Mucosa of descending colon (tissue), 3 donors: ENCODE measurements at regions not wholly inside any gene's neighbourhood (a gene's known extent, or its start where the extent isn't known, plus 50 kb on each side); places are given as distances from the start of the nearest gene placed in this dataset.
A peak's percentile ranks its signal among the peaks of the same experiment; 100 is the strongest.
"Not testable (repeated sequence)": the region's sequence is repeated elsewhere in the genome, so short reads cannot be mapped to it uniquely, and the experiment has no call there.

Experiments used
- ATAC-seq: fragments of 200-7000 bp; cut with Tn5 transposase; one replicate; pipeline ENCODE4 v1.9.1; 2020; ENCODE audit warnings: mild to moderate bottlenecking, moderate library complexity
- DNase-seq, 3 donors: peaks; one replicate each; pipeline ENCODE4 v3.0.0-alpha.2; 2020
- H3K36me3 ChIP-seq: fragments of 200-600 bp; one replicate; pipeline ENCODE4 v1.8.0; 2021; ENCODE audit warnings: low read depth, mild to moderate bottlenecking
- H3K4me1 ChIP-seq: fragments of 200-600 bp; one replicate; pipeline ENCODE4 v1.8.0; 2021; ENCODE audit warnings: low read depth, mild to moderate bottlenecking
- H3K4me3 ChIP-seq: fragments of 200-600 bp; one replicate; pipeline ENCODE4 v1.8.0; 2021; ENCODE audit warnings: mild to moderate bottlenecking
- H3K9me3 ChIP-seq: fragments of 200-600 bp; one replicate; pipeline ENCODE4 v1.8.0; 2021; ENCODE audit warnings: mild to moderate bottlenecking
- CTCF ChIP-seq: fragments of 200-600 bp; IDR thresholded peaks from one replicate; pipeline ENCODE4 v1.8.0; 2022; ENCODE audit warnings: antibody characterized with exemption, mild to moderate bottlenecking
- intact Hi-C, 2 donors: fragments of 100-400 bp; cut with DNase I in 1 of 2; cut with micrococcal nuclease in 1 of 2; formaldehyde crosslinking; loops; one replicate each; pipeline versions ENCODE4 v1.11.0 to v1.11.1; 2022; cut with DNase I, micrococcal nuclease
- donor health status: DM: no; HTN: no; CAD: no; lungs with moderate emphysema.
- donor health status: DM: no; HTN: no; CAD: no.
- donor health status: DM: no; HTN: yes; CAD: no.

- DNase-seq (no peak), ATAC-seq (no peak)
- H3K4me3 ChIP-seq: no peak overlapping the region
- H3K9me3 ChIP-seq: no peaks in the 10 kb centered on the region
- H3K36me3 ChIP-seq: no peaks in the 10 kb centered on the region
- intact Hi-C loops: no loop called here
- no peak for TF ChIP-seq CTCF
- H3K4me1 ChIP-seq: no peaks in the 10 kb centered on the region
These were observed 662.6 kb upstream of the CPEB2 start for GRCh38 chr4:14339715-14340114.

- Histone ChIP-seq H3K9me3 (no peaks in the 10 kb centered on the region), H3K4me1 (no peaks in the 10 kb centered on the region), H3K4me3 (no peak overlapping the region), H3K36me3 (no peaks in the 10 kb centered on the region)
- DNase-seq (no peak), ATAC-seq (no peak)
- intact Hi-C loops: no loop called here
- TF ChIP-seq CTCF: no peak
These were observed 662.0 kb upstream of the CPEB2 start for GRCh38 chr4:14340321-14340720.

- H3K4me3 ChIP-seq: no peak overlapping the region
- H3K4me1 ChIP-seq: no peaks in the 10 kb centered on the region
- H3K36me3 ChIP-seq: no peaks in the 10 kb centered on the region
- ATAC-seq: no peak
- no peaks in the 10 kb centered on the region for H3K9me3 ChIP-seq
- intact Hi-C loops: no loop called here
- TF ChIP-seq CTCF: no peak
- DNase-seq: no peak
These were observed 658.3 kb upstream of the CPEB2 start for GRCh38 chr4:14343961-14344360.

- intact Hi-C loops: no loop called here
- no peak overlapping the region for H3K4me3 ChIP-seq
- no peaks in the 10 kb centered on the region for H3K9me3 ChIP-seq
- no peak for ATAC-seq
- no peak for TF ChIP-seq CTCF
- H3K36me3 ChIP-seq: no peaks in the 10 kb centered on the region
- no peaks in the 10 kb centered on the region for H3K4me1 ChIP-seq
- DNase-seq: peak in 1 of 3 donors; percentile 2
These were observed 656.9 kb upstream of the CPEB2 start for GRCh38 chr4:14345356-14345775.

- intact Hi-C loops: no loop called here
- no peak for TF ChIP-seq CTCF
- no peak overlapping the region for H3K4me3 ChIP-seq
- ATAC-seq (no peak), DNase-seq (no peak)
- H3K36me3 ChIP-seq: no peaks in the 10 kb centered on the region
- no peaks in the 10 kb centered on the region for H3K4me1 ChIP-seq
- H3K9me3 ChIP-seq: no peaks in the 10 kb centered on the region
These were observed 654.8 kb upstream of the CPEB2 start for GRCh38 chr4:14347526-14347925.

- Histone ChIP-seq H3K9me3 (no peaks in the 10 kb centered on the region), H3K4me1 (no peaks in the 10 kb centered on the region), H3K36me3 (no peaks in the 10 kb centered on the region), H3K4me3 (no peak overlapping the region)
- ATAC-seq (no peak), DNase-seq (no peak)
- intact Hi-C loops: no loop called here
- no peak for TF ChIP-seq CTCF
These were observed 653.8 kb upstream of the CPEB2 start for GRCh38 chr4:14348506-14348905.

- DNase-seq, ATAC-seq, H3K36me3 ChIP-seq, intact Hi-C loops, H3K4me3 ChIP-seq, H3K9me3 ChIP-seq, H3K4me1 ChIP-seq: not testable (repeated sequence)
These were observed 643.6 kb upstream of the CPEB2 start for GRCh38 chr4:14358544-14359160.
